ENCODE measurements at regions not wholly inside any gene's neighbourhood (a gene's known extent, or its start where the extent isn't known, plus 50 kb on each side); places are given as distances from the start of the nearest gene placed in this dataset.
A peak's percentile ranks its signal among the peaks of the same experiment; 100 is the strongest.

- ChIA-PET POLR2A (interaction anchor here (0.6 to 1.1 kb wide), 3 partner anchors 23 to 906 kb away, joined by 3 to 6 read pairs (median 4); no protein-coding TSS in a partner anchor), CTCF (interaction anchor here (0.6 to 0.7 kb wide), 3 partner anchors 78 to 718 kb away, joined by 3 to 4 read pairs (median 3); no protein-coding TSS in a partner anchor)
- Mint-ChIP-seq H3K4me3 (ENCODE audit: unreplicated experiment) (no peak overlapping the region), H3K4me1 (ENCODE audit: insufficient read depth, unreplicated experiment) (peaks cover 29% of the 10 kb centered on the region), H3K27ac (ENCODE audit: low read depth, unreplicated experiment) (peak overlapping the region; percentile 63), H3K36me3 (ENCODE audit: insufficient read depth, unreplicated experiment) (no peaks in the 10 kb centered on the region), H3K27me3 (ENCODE audit: insufficient read depth, unreplicated experiment) (no peaks in the 10 kb centered on the region), H3K9me3 (ENCODE audit: unreplicated experiment) (peaks cover 12% of the 10 kb centered on the region)
- BruUV-seq (replicated peaks): no TSS peak
- DNase-seq (ENCODE audit: unreplicated experiment): peak; percentile 12
- TF ChIP-seq, protein P1, sequence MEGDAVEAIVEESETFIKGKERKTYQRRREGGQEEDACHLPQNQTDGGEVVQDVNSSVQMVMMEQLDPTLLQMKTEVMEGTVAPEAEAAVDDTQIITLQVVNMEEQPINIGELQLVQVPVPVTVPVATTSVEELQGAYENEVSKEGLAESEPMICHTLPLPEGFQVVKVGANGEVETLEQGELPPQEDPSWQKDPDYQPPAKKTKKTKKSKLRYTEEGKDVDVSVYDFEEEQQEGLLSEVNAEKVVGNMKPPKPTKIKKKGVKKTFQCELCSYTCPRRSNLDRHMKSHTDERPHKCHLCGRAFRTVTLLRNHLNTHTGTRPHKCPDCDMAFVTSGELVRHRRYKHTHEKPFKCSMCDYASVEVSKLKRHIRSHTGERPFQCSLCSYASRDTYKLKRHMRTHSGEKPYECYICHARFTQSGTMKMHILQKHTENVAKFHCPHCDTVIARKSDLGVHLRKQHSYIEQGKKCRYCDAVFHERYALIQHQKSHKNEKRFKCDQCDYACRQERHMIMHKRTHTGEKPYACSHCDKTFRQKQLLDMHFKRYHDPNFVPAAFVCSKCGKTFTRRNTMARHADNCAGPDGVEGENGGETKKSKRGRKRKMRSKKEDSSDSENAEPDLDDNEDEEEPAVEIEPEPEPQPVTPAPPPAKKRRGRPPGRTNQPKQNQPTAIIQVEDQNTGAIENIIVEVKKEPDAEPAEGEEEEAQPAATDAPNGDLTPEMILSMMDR (IDR thresholded peaks at IDR 0.05; ENCODE audit: unreplicated experiment): no peak
- intact Hi-C loops (cut with micrococcal nuclease): no loop called here
Observed at GRCh38 chr6:22363166-22363713, 66.4 kb upstream of the PRL start.

DNA sequence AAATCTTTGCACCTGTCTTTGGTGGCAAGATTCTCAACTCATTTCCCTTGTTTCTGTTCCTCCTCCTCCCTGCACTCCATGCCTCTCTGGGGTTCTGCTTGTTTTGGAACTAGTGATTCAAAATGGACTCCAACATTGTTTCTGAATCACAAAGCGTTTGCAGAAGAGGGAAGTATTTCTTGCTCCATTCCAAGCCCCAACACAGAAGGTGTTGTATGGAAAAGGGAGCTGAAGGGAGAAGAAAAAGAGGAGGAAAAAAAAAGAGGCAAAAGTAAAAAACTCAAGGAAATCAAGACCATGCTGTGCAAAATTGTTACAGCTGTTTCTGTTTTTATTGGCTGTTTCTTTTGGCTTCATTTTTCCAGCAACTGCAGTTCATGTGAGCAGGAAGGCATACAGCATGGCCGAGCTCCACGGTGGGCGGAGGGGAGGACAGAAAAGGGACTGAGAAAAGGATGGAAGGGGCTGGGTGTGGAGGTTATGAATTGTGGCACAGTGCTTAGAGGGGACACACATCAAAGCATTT, 66.9 kb upstream of the PRL start:
- TF ChIP-seq, protein P1 (IDR thresholded peaks at IDR 0.05; ENCODE audit: unreplicated experiment): no peak
- intact Hi-C loops (cut with micrococcal nuclease): no loop called here
- Mint-ChIP-seq H3K4me3 (ENCODE audit: unreplicated experiment) (no peak overlapping the region), H3K9me3 (ENCODE audit: unreplicated experiment) (peaks cover 12% of the 10 kb centered on the region), H3K4me1 (ENCODE audit: insufficient read depth, unreplicated experiment) (peaks cover 30% of the 10 kb centered on the region), H3K36me3 (ENCODE audit: insufficient read depth, unreplicated experiment) (no peaks in the 10 kb centered on the region), H3K27me3 (ENCODE audit: insufficient read depth, unreplicated experiment) (no peaks in the 10 kb centered on the region), H3K27ac (ENCODE audit: low read depth, unreplicated experiment) (peak overlapping the region; percentile 63)
- DNase-seq (ENCODE audit: unreplicated experiment): no peak
- ChIA-PET POLR2A (interaction anchor here (0.7 to 1.1 kb wide), 3 partner anchors 23 to 127 kb away, joined by 3 to 6 read pairs (median 4); no protein-coding TSS in a partner anchor), CTCF (interaction anchor here (0.6 to 0.9 kb wide), 3 partner anchors 20 to 718 kb away, joined by 3 to 4 read pairs (median 4); no protein-coding TSS in a partner anchor)
- BruUV-seq (replicated peaks): no TSS peak

GRCh38 chr6:22364306-22364705, 67.5 kb upstream of the PRL start:
- POLR2A ChIA-PET: interaction anchor here (0.7 to 1.1 kb wide), 2 partner anchors 24 to 127 kb away, joined by 3 to 6 read pairs; no protein-coding TSS in a partner anchor
- peak overlapping the region; percentile 63 for H3K27ac Mint-ChIP-seq (ENCODE audit: low read depth, unreplicated experiment)

DNA sequence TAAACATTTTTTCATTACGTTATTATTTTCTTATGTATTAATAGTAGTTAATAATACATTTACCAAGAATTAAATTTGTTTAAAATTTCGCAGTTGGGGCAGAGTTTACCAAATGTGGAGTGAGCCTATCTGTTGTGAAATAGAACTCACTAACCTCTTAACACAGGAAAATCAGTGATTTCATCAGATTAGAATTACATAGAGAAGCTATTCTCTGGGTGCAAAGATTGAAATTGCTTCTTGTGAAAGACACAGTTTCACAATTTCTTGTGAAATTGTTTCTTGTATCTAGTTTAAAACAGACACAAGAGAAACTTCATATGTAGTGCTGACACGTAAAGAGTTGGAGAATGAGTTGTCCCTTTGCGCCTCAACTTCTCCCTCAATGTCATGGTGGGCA, 69.4 kb upstream of the PRL start:
- CTCF ChIA-PET: no interaction called here
- intact Hi-C loops (cut with micrococcal nuclease): no loop called here
- BruUV-seq (replicated peaks): no TSS peak
- POLR2A ChIA-PET: interaction anchor here (0.6 to 2.2 kb wide), 6 partner anchors 43 to 854 kb away, joined by 3 to 10 read pairs (median 3); no protein-coding TSS in a partner anchor
- Mint-ChIP-seq H3K36me3 (ENCODE audit: insufficient read depth, unreplicated experiment) (no peaks in the 10 kb centered on the region), H3K27me3 (ENCODE audit: insufficient read depth, unreplicated experiment) (no peaks in the 10 kb centered on the region), H3K9me3 (ENCODE audit: unreplicated experiment) (no peaks in the 10 kb centered on the region), H3K27ac (ENCODE audit: low read depth, unreplicated experiment) (no peak overlapping the region), H3K4me1 (ENCODE audit: insufficient read depth, unreplicated experiment) (peaks cover 34% of the 10 kb centered on the region), H3K4me3 (ENCODE audit: unreplicated experiment) (no peak overlapping the region)
- peak; percentile 72 for DNase-seq (ENCODE audit: unreplicated experiment)
- TF ChIP-seq, protein P1 (IDR thresholded peaks at IDR 0.05; ENCODE audit: unreplicated experiment): no peak

More at GRCh38 chr6:22364306-22364705, 67.5 kb upstream of the PRL start:
- no peaks in the 10 kb centered on the region for H3K36me3 Mint-ChIP-seq (ENCODE audit: insufficient read depth, unreplicated experiment)
- intact Hi-C loops (cut with micrococcal nuclease): no loop called here
- no peaks in the 10 kb centered on the region for H3K27me3 Mint-ChIP-seq (ENCODE audit: insufficient read depth, unreplicated experiment)
- BruUV-seq (replicated peaks): no TSS peak
- TF ChIP-seq, protein P1 (IDR thresholded peaks at IDR 0.05; ENCODE audit: unreplicated experiment): no peak
- peak; percentile 8 for DNase-seq (ENCODE audit: unreplicated experiment)
- no peak overlapping the region for H3K4me3 Mint-ChIP-seq (ENCODE audit: unreplicated experiment)
- H3K4me1 Mint-ChIP-seq (ENCODE audit: insufficient read depth, unreplicated experiment): peaks cover 34% of the 10 kb centered on the region
- peaks cover 11% of the 10 kb centered on the region for H3K9me3 Mint-ChIP-seq (ENCODE audit: unreplicated experiment)
- CTCF ChIA-PET: interaction anchor here (0.9 kb wide), 1 partner anchor 20 kb away, joined by 4 read pairs; no protein-coding TSS in a partner anchor

All from MCF 10A (cell line).